ENCODE measurements at regions not wholly inside any gene's neighbourhood (a gene's known extent, or its start where the extent isn't known, plus 50 kb on each side); places are given as distances from the start of the nearest gene placed in this dataset.
"Not testable (repeated sequence)": the region's sequence is repeated elsewhere in the genome, so short reads cannot be mapped to it uniquely, and the experiment has no call there.

GRCh38 chrX:113920661-113921060 is 663.2 kb upstream of the HTR2C start:
- no peak for DNase-seq (ENCODE audit: low read depth)

GRCh38 chrX:113919387-113919786 is 664.5 kb upstream of the HTR2C start:
- no peak for DNase-seq (ENCODE audit: low read depth)

GRCh38 chrX:113906168-113906567 is 677.7 kb upstream of the HTR2C start:
- DNase-seq (ENCODE audit: low read depth) = no peak

GRCh38 chrX:113892891-113893290 is 691.0 kb upstream of the HTR2C start:
- no peak for DNase-seq (ENCODE audit: low read depth)

- DNase-seq (ENCODE audit: low read depth) = no peak
Measured at GRCh38 chrX:113892401-113892800, 691.5 kb upstream of the HTR2C start.

GRCh38 chrX:113873056-113873455 is 710.8 kb upstream of the HTR2C start:
- no peak for DNase-seq (ENCODE audit: low read depth)

GRCh38 chrX:113868711-113869110 is 715.2 kb upstream of the HTR2C start:
- DNase-seq (ENCODE audit: low read depth) = no peak

- no peak for DNase-seq (ENCODE audit: low read depth)
Measured at GRCh38 chrX:113868177-113868576, 715.7 kb upstream of the HTR2C start.

- DNase-seq (ENCODE audit: low read depth) = no peak
Measured at GRCh38 chrX:113849408-113849807, 734.5 kb upstream of the HTR2C start.

GRCh38 chrX:113833096-113834055 is 750.5 kb upstream of the HTR2C start:
- no peak for DNase-seq (ENCODE audit: low read depth)

GRCh38 chrX:113828470-113828869 is 755.4 kb upstream of the HTR2C start:
- DNase-seq (ENCODE audit: low read depth) = no peak

GRCh38 chrX:113818346-113818745 is 765.5 kb upstream of the HTR2C start:
- no peak for DNase-seq (ENCODE audit: low read depth)

- DNase-seq (ENCODE audit: low read depth) = no peak
Measured at GRCh38 chrX:113804819-113805218, 779.1 kb upstream of the HTR2C start.

- DNase-seq (ENCODE audit: low read depth) = no peak
Measured at GRCh38 chrX:113804291-113804690, 779.6 kb upstream of the HTR2C start.

GRCh38 chrX:113802837-113803236 is 781.0 kb upstream of the HTR2C start:
- no peak for DNase-seq (ENCODE audit: low read depth)

- DNase-seq (ENCODE audit: low read depth) = no peak
Measured at GRCh38 chrX:113800955-113801354, 782.9 kb upstream of the HTR2C start.

- no peak for DNase-seq (ENCODE audit: low read depth)
Measured at GRCh38 chrX:113793563-113793962, 790.3 kb upstream of the HTR2C start.

- no peak for DNase-seq (ENCODE audit: low read depth)
Measured at GRCh38 chrX:113790987-113791386, 792.9 kb upstream of the HTR2C start.

- DNase-seq (ENCODE audit: low read depth) = not testable (repeated sequence)
Measured at GRCh38 chrX:113784754-113785153, 799.1 kb upstream of the HTR2C start.

GRCh38 chrX:113770806-113771205 is 813.1 kb upstream of the HTR2C start:
- no peak for DNase-seq (ENCODE audit: low read depth)

- no peak for DNase-seq (ENCODE audit: low read depth)
Measured at GRCh38 chrX:113770071-113770470, 813.8 kb upstream of the HTR2C start.

GRCh38 chrX:113759422-113759821 is 824.5 kb upstream of the HTR2C start:
- DNase-seq (ENCODE audit: low read depth) = no peak

GRCh38 chrX:113747274-113747973 is 836.5 kb upstream of the HTR2C start:
- no peak for DNase-seq (ENCODE audit: low read depth)

All from LHCN-M2 (cell line).